ENCODE measurements at regions not wholly inside any gene's neighbourhood (a gene's known extent, or its start where the extent isn't known, plus 50 kb on each side); places are given as distances from the start of the nearest gene placed in this dataset.

DNA sequence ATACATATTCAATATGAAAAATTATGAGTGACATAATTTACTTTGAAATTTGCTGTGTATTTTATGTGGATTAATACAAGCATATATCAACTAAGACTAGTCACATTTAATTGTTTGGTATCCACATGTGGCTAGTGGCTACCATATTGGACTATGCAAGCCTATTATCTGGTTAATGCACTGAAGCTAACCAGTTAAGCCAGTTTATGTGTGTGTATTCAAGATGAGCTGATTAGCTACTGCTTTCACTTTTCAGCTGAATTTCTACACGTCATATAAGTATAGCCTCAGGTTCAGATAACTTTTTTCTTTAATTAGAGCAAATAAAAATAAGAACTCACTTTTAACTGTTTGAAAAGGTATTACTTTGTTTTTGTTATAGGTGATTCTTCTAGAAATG lies 903.7 kb downstream of the TFAP2A start (continued):
- TF ChIP-seq ZBTB33 (IDR thresholded peaks at IDR 0.05) (no peak), RAD21 (IDR thresholded peaks at IDR 0.05) (no peak), HNF4A (conservative IDR thresholded peaks at IDR 0.05) (no peak), NR2F2 (IDR thresholded peaks at IDR 0.05) (no peak)

GRCh38 chr6:9507136-9507895 lies 907.6 kb downstream of the TFAP2A start:
- no peak overlapping the region for H3K27ac ChIP-seq (ENCODE audit: low read depth in 1 of 2, low read length in 2 of 2)
- no peak for DNase-seq (ENCODE audit: low spot score)
- H3K4me3 ChIP-seq (ENCODE audit: low read depth in 1 of 3, low read length in 3 of 3) = no peak overlapping the region
- no peak for TF ChIP-seq SP1 (IDR thresholded peaks at IDR 0.05)
- TF ChIP-seq YY1 (IDR thresholded peaks at IDR 0.05) = no peak
- no peak for TF ChIP-seq GABPA (IDR thresholded peaks at IDR 0.05 in 1 of 2, conservative IDR thresholded peaks at IDR 0.05 in 1 of 2)
- no peak for TF ChIP-seq HNF4G (IDR thresholded peaks at IDR 0.05)
- no peak for TF ChIP-seq ZBTB33 (IDR thresholded peaks at IDR 0.05)
- no peak for TF ChIP-seq FOXA2 (IDR thresholded peaks at IDR 0.05)
- TF ChIP-seq, protein P1, sequence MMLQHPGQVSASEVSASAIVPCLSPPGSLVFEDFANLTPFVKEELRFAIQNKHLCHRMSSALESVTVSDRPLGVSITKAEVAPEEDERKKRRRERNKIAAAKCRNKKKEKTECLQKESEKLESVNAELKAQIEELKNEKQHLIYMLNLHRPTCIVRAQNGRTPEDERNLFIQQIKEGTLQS (IDR thresholded peaks at IDR 0.05) = no peak
- 79% methylated on average over 6 of the region's 6 CpGs for WGBS
- H3K9me3 ChIP-seq (ENCODE audit: control insufficient read depth in 4 of 4, low read length in 3 of 4) = peaks cover 0 to 8% (median 4%) of the 10 kb centered on the region in 4 donors
- no peaks in the 10 kb centered on the region for H3K36me3 ChIP-seq (ENCODE audit: control insufficient read depth in 4 of 4, insufficient read depth in 3 of 4, low read depth in 1 of 4, low read length in 3 of 4)
- no peaks in the 10 kb centered on the region for H3K4me1 ChIP-seq (ENCODE audit: control insufficient read depth in 4 of 4, insufficient read depth in 4 of 4, low read length in 3 of 4)
- H3K27me3 ChIP-seq (ENCODE audit: control insufficient read depth in 4 of 4, insufficient read depth in 4 of 4, low read length in 3 of 4) = peaks cover 0 to 4% (median 0%) of the 10 kb centered on the region in 4 donors
- H3K9ac ChIP-seq (ENCODE audit: low read depth in 1 of 2, low read length in 2 of 2) = no peak overlapping the region

DNA sequence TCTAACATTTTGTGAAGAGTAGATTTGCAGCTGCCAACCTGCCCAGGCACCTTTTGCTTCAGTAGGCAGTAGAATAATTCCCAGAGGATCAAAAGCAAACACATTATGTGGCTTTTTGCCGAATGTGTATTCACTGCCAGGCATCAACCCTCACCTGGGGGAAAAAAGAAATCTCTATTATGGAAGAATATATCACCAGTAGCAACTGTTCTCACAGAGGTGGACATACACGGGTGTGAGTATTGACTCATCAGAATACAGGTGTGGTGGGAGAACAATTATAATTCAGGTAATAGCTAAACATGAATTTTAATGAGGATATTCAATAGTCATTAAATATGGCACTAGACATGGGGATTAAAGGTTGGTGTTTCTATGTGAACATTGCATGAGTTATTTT lies 910.7 kb downstream of the TFAP2A start:
- no peak overlapping the region for H3K27ac ChIP-seq (ENCODE audit: low read depth in 1 of 2, low read length in 2 of 2)
- TF ChIP-seq, protein P2, sequence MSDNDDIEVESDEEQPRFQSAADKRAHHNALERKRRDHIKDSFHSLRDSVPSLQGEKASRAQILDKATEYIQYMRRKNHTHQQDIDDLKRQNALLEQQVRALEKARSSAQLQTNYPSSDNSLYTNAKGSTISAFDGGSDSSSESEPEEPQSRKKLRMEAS (IDR thresholded peaks at IDR 0.05) = no peak
- no peak overlapping the region for H3K9ac ChIP-seq (ENCODE audit: low read depth in 1 of 2, low read length in 2 of 2)
- peaks cover 0 to 4% (median 0%) of the 10 kb centered on the region in 4 donors for H3K27me3 ChIP-seq (ENCODE audit: control insufficient read depth in 4 of 4, insufficient read depth in 4 of 4, low read length in 3 of 4)
- WGBS = 58% methylated on average over 2 of the region's 2 CpGs
- no peaks in the 10 kb centered on the region for H3K4me1 ChIP-seq (ENCODE audit: control insufficient read depth in 4 of 4, insufficient read depth in 4 of 4, low read length in 3 of 4)
- no peak overlapping the region for H3K4me3 ChIP-seq (ENCODE audit: low read depth in 1 of 3, low read length in 3 of 3)
- H3K9me3 ChIP-seq (ENCODE audit: control insufficient read depth in 4 of 4, low read length in 3 of 4) = peaks cover 0 to 8% (median 4%) of the 10 kb centered on the region in 4 donors
- H3K36me3 ChIP-seq (ENCODE audit: control insufficient read depth in 4 of 4, insufficient read depth in 3 of 4, low read depth in 1 of 4, low read length in 3 of 4) = no peaks in the 10 kb centered on the region
- DNase-seq (ENCODE audit: low spot score) = no peak

All from liver (tissue), 7 donors.